ENCODE measurements at regions not wholly inside any gene's neighbourhood (a gene's known extent, or its start where the extent isn't known, plus 50 kb on each side); places are given as distances from the start of the nearest gene placed in this dataset.
A peak's percentile ranks its signal among the peaks of the same experiment; 100 is the strongest.

- intact Hi-C loops (cut with DNase I): no loop called here
- DNase-seq (no peak), ATAC-seq (no peak)
- no peak overlapping the region for H3K27ac ChIP-seq
- H3K4me3 ChIP-seq: no peak overlapping the region
- no peaks in the 10 kb centered on the region for H3K4me1 ChIP-seq
- TF ChIP-seq CTCF (IDR thresholded peaks at IDR 0.05): no peak
- no peaks in the 10 kb centered on the region for H3K9me3 ChIP-seq
- H3K27me3 ChIP-seq: no peaks in the 10 kb centered on the region
- no peaks in the 10 kb centered on the region for H3K36me3 ChIP-seq
These were observed 317.8 kb downstream of the SNX13 start for GRCh38 chr7:17622451-17622850.

- ATAC-seq (no peak), DNase-seq (no peak)
- Histone ChIP-seq H3K4me3 (no peak overlapping the region), H3K4me1 (no peaks in the 10 kb centered on the region), H3K36me3 (no peaks in the 10 kb centered on the region), H3K27ac (no peak overlapping the region), H3K9me3 (no peaks in the 10 kb centered on the region), H3K27me3 (no peaks in the 10 kb centered on the region)
- TF ChIP-seq CTCF (IDR thresholded peaks at IDR 0.05): no peak
- intact Hi-C loops (cut with DNase I): no loop called here
These were observed 316.6 kb downstream of the SNX13 start for GRCh38 chr7:17623546-17624185.

- TF ChIP-seq CTCF (IDR thresholded peaks at IDR 0.05): no peak
- Histone ChIP-seq H3K4me3 (no peak overlapping the region), H3K27ac (no peak overlapping the region), H3K9me3 (no peaks in the 10 kb centered on the region), H3K4me1 (no peaks in the 10 kb centered on the region), H3K36me3 (no peaks in the 10 kb centered on the region), H3K27me3 (no peaks in the 10 kb centered on the region)
- no peak for ATAC-seq
- DNase-seq: no peak
- intact Hi-C loops (cut with DNase I): no loop called here
These were observed 315.9 kb downstream of the SNX13 start for GRCh38 chr7:17624379-17624778.

GRCh38 chr7:17625043-17625442 is 315.3 kb downstream of the SNX13 start:
- H3K27ac ChIP-seq: no peak overlapping the region
- intact Hi-C loops (cut with DNase I): no loop called here
- no peak for TF ChIP-seq CTCF (IDR thresholded peaks at IDR 0.05)
- no peaks in the 10 kb centered on the region for H3K9me3 ChIP-seq
- ATAC-seq (peak; percentile 51), DNase-seq (no peak)
- H3K4me1 ChIP-seq: no peaks in the 10 kb centered on the region
- H3K36me3 ChIP-seq: no peaks in the 10 kb centered on the region
- no peaks in the 10 kb centered on the region for H3K27me3 ChIP-seq
- H3K4me3 ChIP-seq: no peak overlapping the region

GRCh38 chr7:17626235-17626634 is 314.1 kb downstream of the SNX13 start:
- intact Hi-C loops (cut with DNase I): no loop called here
- no peak for DNase-seq
- no peak for ATAC-seq
- no peaks in the 10 kb centered on the region for H3K36me3 ChIP-seq
- H3K27ac ChIP-seq: no peak overlapping the region
- H3K9me3 ChIP-seq: no peaks in the 10 kb centered on the region
- H3K27me3 ChIP-seq: no peaks in the 10 kb centered on the region
- TF ChIP-seq CTCF (IDR thresholded peaks at IDR 0.05): no peak
- H3K4me1 ChIP-seq: no peaks in the 10 kb centered on the region
- no peak overlapping the region for H3K4me3 ChIP-seq

Data from left lung (tissue), 4 donors.